ENCODE measurements at regions not wholly inside any gene's neighbourhood (a gene's known extent, or its start where the extent isn't known, plus 50 kb on each side); places are given as distances from the start of the nearest gene placed in this dataset.

- no peak for DNase-seq (ENCODE audit: low read depth, low spot score)
- no peak for TF ChIP-seq CTCF (IDR thresholded peaks at IDR 0.05; ENCODE audit: low read depth, low read length)
- in situ Hi-C loops (cut with HindIII; ENCODE audit: low sequenced_read_pairs): no loop called here
Observed at GRCh38 chr7:145263886-145264285, 428.0 kb upstream of the TPK1 start.

GRCh38 chr7:145252031-145252430 lies 416.2 kb upstream of the TPK1 start:
- DNase-seq (ENCODE audit: low read depth, low spot score): no peak
- no peak for TF ChIP-seq CTCF (IDR thresholded peaks at IDR 0.05; ENCODE audit: low read depth, low read length)
- in situ Hi-C loops (cut with HindIII; ENCODE audit: low sequenced_read_pairs): no loop called here
- no peak overlapping the region for H3K4me3 ChIP-seq (ENCODE audit: low read depth, low read length)

More at GRCh38 chr7:145263886-145264285, 428.0 kb upstream of the TPK1 start:
- no peak overlapping the region for H3K4me3 ChIP-seq (ENCODE audit: low read depth, low read length)

GRCh38 chr7:145224775-145225174 lies 388.9 kb upstream of the TPK1 start:
- H3K4me3 ChIP-seq (ENCODE audit: low read depth, low read length): no peak overlapping the region
- no peak for DNase-seq (ENCODE audit: low read depth, low spot score)
- in situ Hi-C loops (cut with HindIII; ENCODE audit: low sequenced_read_pairs): no loop called here
- no peak for TF ChIP-seq CTCF (IDR thresholded peaks at IDR 0.05; ENCODE audit: low read depth, low read length)

- no peak for DNase-seq (ENCODE audit: low read depth, low spot score)
- no peak for TF ChIP-seq CTCF (IDR thresholded peaks at IDR 0.05; ENCODE audit: low read depth, low read length)
- no peak overlapping the region for H3K4me3 ChIP-seq (ENCODE audit: low read depth, low read length)
- in situ Hi-C loops (cut with HindIII; ENCODE audit: low sequenced_read_pairs): no loop called here
Observed at GRCh38 chr7:145219461-145219860, 383.6 kb upstream of the TPK1 start.

GRCh38 chr7:145216866-145217265 lies 381.0 kb upstream of the TPK1 start:
- no peak for DNase-seq (ENCODE audit: low read depth, low spot score)
- TF ChIP-seq CTCF (IDR thresholded peaks at IDR 0.05; ENCODE audit: low read depth, low read length): no peak
- in situ Hi-C loops (cut with HindIII; ENCODE audit: low sequenced_read_pairs): no loop called here
- H3K4me3 ChIP-seq (ENCODE audit: low read depth, low read length): no peak overlapping the region

- in situ Hi-C loops (cut with HindIII; ENCODE audit: low sequenced_read_pairs): no loop called here
- no peak for DNase-seq (ENCODE audit: low read depth, low spot score)
- no peak for TF ChIP-seq CTCF (IDR thresholded peaks at IDR 0.05; ENCODE audit: low read depth, low read length)
- no peak overlapping the region for H3K4me3 ChIP-seq (ENCODE audit: low read depth, low read length)
Observed at GRCh38 chr7:145212050-145212449, 376.2 kb upstream of the TPK1 start.

GRCh38 chr7:145211211-145211610 lies 375.4 kb upstream of the TPK1 start:
- in situ Hi-C loops (cut with HindIII; ENCODE audit: low sequenced_read_pairs): no loop called here
- TF ChIP-seq CTCF (IDR thresholded peaks at IDR 0.05; ENCODE audit: low read depth, low read length): no peak
- DNase-seq (ENCODE audit: low read depth, low spot score): no peak
- H3K4me3 ChIP-seq (ENCODE audit: low read depth, low read length): no peak overlapping the region
